Endothelial cell of umbilical vein (primary cell): ENCODE measurements at regions not wholly inside any gene's neighbourhood (a gene's known extent, or its start where the extent isn't known, plus 50 kb on each side); places are given as distances from the start of the nearest gene placed in this dataset.

Experiments used
- BruUV-seq: library from RNA; stranded (reverse); fragments of 400-500 nt; replicated peaks from 2 replicates; lab custom pipeline; 2021; lab: Mats Ljungman, UMichigan
- CTCF ChIA-PET: fragments of 300-600, 350-600 bp; sonication (Branson Sonifier 250); formaldehyde crosslinking; loops from one replicate; lab custom pipeline; 2021; ENCODE audit warnings: antibody characterized with exemption, inconsistent platforms; lab: Charles Lee
- POLR2A ChIA-PET: fragments of 300-600, 350-600 bp; sonication (Branson Sonifier 250); formaldehyde crosslinking; loops from one replicate; lab custom pipeline; 2021; ENCODE audit warnings: antibody characterized with exemption, inconsistent platforms; lab: Charles Lee
- DNase-seq: peaks from one replicate; pipeline ENCODE4 v3.0.0-alpha.2; 2011; ENCODE audit warnings: low read depth, low spot score
- FAIRE-seq: peaks from 2 replicates; lab custom pipeline; 2011; peaks lifted over from hg19 to GRCh38; lab: Jason Lieb, UNC
- H2AFZ ChIP-seq: 2 replicates; pipeline ENCODE4 v1.6.0; 2012; ENCODE audit warnings: low read depth, low read length, control low read depth, inconsistent platforms
- H3K27ac ChIP-seq: 2 replicates; pipeline ENCODE4 v1.5.1; 2011; ENCODE audit warnings: low read depth, mild to moderate bottlenecking, control low read depth, low read length, moderate library complexity; ENCODE audit not compliant: insufficient read depth
- H3K27me3 ChIP-seq, 2 experiments: 2 replicates each; pipeline versions ENCODE4 v1.6.0 to v1.6.1; 2011; ENCODE audit warnings: low read length in 2 of 2, mixed read lengths in 1 of 2; ENCODE audit not compliant: control insufficient read depth in 2 of 2, insufficient read depth in 2 of 2
- H3K36me3 ChIP-seq, 2 experiments: 2 replicates in 1 of 2; 3 replicates in 1 of 2; pipeline ENCODE4 v1.5.1; 2011; ENCODE audit warnings: low read length in 2 of 2, mild to moderate bottlenecking in 1 of 2, moderate library complexity in 1 of 2; ENCODE audit not compliant: control insufficient read depth in 2 of 2, insufficient read depth in 2 of 2; ENCODE audit errors: extremely low read depth in 1 of 2
- H3K4me1 ChIP-seq: 3 replicates; pipeline ENCODE4 v1.5.1; 2011; ENCODE audit warnings: mild to moderate bottlenecking, low read length; ENCODE audit not compliant: control insufficient read depth, insufficient read depth; ENCODE audit errors: extremely low read depth
- H3K4me2 ChIP-seq: 2 replicates; pipeline ENCODE4 v1.6.1; 2011; ENCODE audit warnings: low read length, control low read depth, mixed read lengths; ENCODE audit not compliant: insufficient read depth
- H3K4me3 ChIP-seq, 3 experiments: fragments of 200-600 bp in 1 of 3; sonication (generic), shearing (Covaris generic) in 1 of 3; replicated peaks in 1 of 3; 2 replicates each; pipeline ENCODE4 v1.5.1; 2011 to 2016; ENCODE audit warnings: control low read depth in 3 of 3, low read length in 3 of 3, mild to moderate bottlenecking in 2 of 3, inconsistent platforms in 1 of 3, low read depth in 1 of 3, moderate library complexity in 1 of 3; ENCODE audit not compliant: insufficient read depth in 1 of 3
- H3K79me2 ChIP-seq: 2 replicates; pipeline ENCODE4 v1.6.0; 2012; ENCODE audit warnings: low read length, inconsistent platforms; ENCODE audit not compliant: control insufficient read depth, insufficient read depth
- H3K9ac ChIP-seq: replicated peaks from 2 replicates; pipeline ENCODE3; 2011; ENCODE audit warnings: low read length, control low read depth; ENCODE audit not compliant: insufficient read depth; ENCODE audit errors: extremely low read depth
- H3K9me1 ChIP-seq: replicated peaks from 3 replicates; pipeline ENCODE4 v1.6.0; 2011; ENCODE audit warnings: mild to moderate bottlenecking, low read length; ENCODE audit not compliant: control insufficient read depth, insufficient read depth; ENCODE audit errors: extremely low read depth
- H3K9me3 ChIP-seq: replicated peaks from 2 replicates; pipeline ENCODE4 v1.5.1; 2012; ENCODE audit warnings: low read length, inconsistent platforms; ENCODE audit not compliant: control insufficient read depth, insufficient read depth
- H4K20me1 ChIP-seq: replicated peaks from 2 replicates; pipeline ENCODE3; 2011; ENCODE audit warnings: mild to moderate bottlenecking, low read length; ENCODE audit not compliant: control insufficient read depth, insufficient read depth; ENCODE audit errors: extremely low read depth
- CTCF ChIP-seq, 2 donors: IDR thresholded peaks; 1 replicate in 1 of 2; 2 replicates in 1 of 2; pipeline ENCODE4 v1.5.1; 2011; ENCODE audit warnings: low read length in 2 of 2, mild to moderate bottlenecking in 2 of 2, moderate library complexity in 2 of 2, control low read depth in 1 of 2, inconsistent platforms in 1 of 2, low read depth in 1 of 2; ENCODE audit not compliant: insufficient read depth in 1 of 2; ENCODE audit errors: extremely low read depth in 1 of 2
- EZH2 ChIP-seq: IDR thresholded peaks from 2 replicates; pipeline ENCODE4 v1.6.1; 2012; ENCODE audit warnings: borderline replicate concordance, low read depth, mild to moderate bottlenecking, moderate library complexity, low read length, inconsistent platforms; ENCODE audit not compliant: severe bottlenecking
- FOS ChIP-seq: IDR thresholded peaks from 2 replicates; pipeline ENCODE4 v1.6.1; 2011; ENCODE audit warnings: mild to moderate bottlenecking, low read length, moderate library complexity, borderline replicate concordance; ENCODE audit not compliant: insufficient read depth
- GATA2 ChIP-seq: IDR thresholded peaks from 2 replicates; pipeline ENCODE4 v1.7.0; 2011; ENCODE audit warnings: low read depth, mild to moderate bottlenecking, moderate library complexity, mixed read lengths, low read length; ENCODE audit not compliant: insufficient read length, insufficient read depth
- JUN ChIP-seq: IDR thresholded peaks from 2 replicates; pipeline ENCODE4 v1.6.1; 2011; ENCODE audit warnings: borderline replicate concordance, low read depth; ENCODE audit not compliant: insufficient read length, insufficient read depth
- MAX ChIP-seq: IDR thresholded peaks from 2 replicates; pipeline ENCODE4 v1.6.1; 2011; ENCODE audit not compliant: insufficient read depth, insufficient read length
- POLR2A ChIP-seq: IDR thresholded peaks from 2 replicates; pipeline ENCODE4 v1.6.1; 2012; ENCODE audit warnings: low read depth, mild to moderate bottlenecking, control low read depth, low read length
- POLR2AphosphoS5 ChIP-seq: IDR thresholded peaks from 2 replicates; pipeline ENCODE4 v1.6.1; 2012; ENCODE audit warnings: low read depth, mild to moderate bottlenecking, control low read depth, low read length, moderate library complexity; ENCODE audit not compliant: insufficient read depth
- dilution Hi-C: fragments of 300-500 bp; cut with MboI; formaldehyde crosslinking; loops from one replicate; pipeline ENCODE4 v1.15.0; 2019; ENCODE audit warnings: low sequenced_read_pairs; ENCODE audit not compliant: extremely low pct_ligation_motif_present
- intact Hi-C: fragments of 100-400 bp; cut with micrococcal nuclease; formaldehyde crosslinking; loops from one replicate; pipeline ENCODE4 v1.10.0; 2022

- no peak overlapping the region for H3K9ac ChIP-seq
- H2AFZ ChIP-seq, result no peak overlapping the region
- no peaks in the 10 kb centered on the region for H4K20me1 ChIP-seq
- H3K79me2 ChIP-seq, result no peaks in the 10 kb centered on the region
- no peaks in the 10 kb centered on the region for H3K4me1 ChIP-seq
- H3K27me3 ChIP-seq, result no peaks in the 10 kb centered on the region
- dilution Hi-C loops (no loop called here), intact Hi-C loops (no loop called here)
- no peak overlapping the region for H3K4me3 ChIP-seq
- BruUV-seq, result no TSS peak
- H3K9me1 ChIP-seq, result no peaks in the 10 kb centered on the region
- H3K4me2 ChIP-seq, result no peak overlapping the region
- POLR2A ChIA-PET, result no interaction called here
- H3K27ac ChIP-seq, result no peak overlapping the region
- no peaks in the 10 kb centered on the region for H3K9me3 ChIP-seq
- no peaks in the 10 kb centered on the region for H3K36me3 ChIP-seq
- DNase-seq, result no peak
- no peak for FAIRE-seq
- CTCF ChIA-PET, result interaction anchor here (0.7 to 1.2 kb wide), 2 partner anchors 85 to 246 kb away, joined by 3 to 4 read pairs; no protein-coding TSS in a partner anchor
- TF ChIP-seq JUN (no peak), CTCF (IDR thresholded peaks at IDR 0.05; ENCODE audit: extremely low read depth in 1 of 2, insufficient read depth in 1 of 2, low read depth in 1 of 2, low read length in 2 of 2) (no peak), POLR2A (no peak), EZH2 (no peak), FOS (no peak), POLR2AphosphoS5 (no peak), MAX (no peak), GATA2 (no peak)
These were observed 446.0 kb upstream of the DCN start for GRCh38 chr12:91628656-91629055.
